Thyroid gland (tissue), 4 donors: ENCODE measurements at regions not wholly inside any gene's neighbourhood (a gene's known extent, or its start where the extent isn't known, plus 50 kb on each side); places are given as distances from the start of the nearest gene placed in this dataset.

ENCODE experiments used
- POLR2A ChIP-seq, 2 donors: fragments of 450-650 bp; IDR thresholded peaks; one replicate each; pipeline ENCODE4 v1.6.1; 2017; ENCODE audit warnings: antibody characterized with exemption in 2 of 2, mild to moderate bottlenecking in 2 of 2, moderate library complexity in 1 of 2
- TF ChIP-seq, protein P1 (sequence below), 6 experiments: fragments of 200-600 bp in 3 of 6; fragments of 450-650 bp in 3 of 6; sonication (generic) in 3 of 6; IDR thresholded peaks; one replicate each; pipeline ENCODE4 v1.5.1; 2016 to 2019; ENCODE audit warnings: antibody characterized with exemption in 6 of 6, mild to moderate bottlenecking in 2 of 6, inconsistent platforms in 1 of 6, moderate library complexity in 1 of 6

DNA sequence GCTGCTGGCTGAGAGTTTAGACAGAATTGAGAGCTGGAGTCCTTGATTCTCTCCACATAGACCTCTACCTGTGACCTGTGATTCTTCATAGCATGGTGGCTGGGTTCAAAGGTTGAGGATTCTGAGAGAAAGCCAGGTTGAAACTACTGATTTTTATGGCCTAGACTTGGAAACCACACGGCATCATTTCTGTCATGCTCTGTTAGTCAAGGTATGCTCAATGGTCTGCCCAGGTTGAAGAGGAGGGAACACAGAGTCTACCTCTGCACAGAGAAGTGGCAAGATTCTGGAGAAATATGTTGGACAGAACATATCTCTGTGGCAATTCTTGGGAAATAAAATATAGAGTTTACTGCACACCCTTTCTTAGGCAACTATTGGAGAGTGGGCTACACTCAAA lies 57.2 kb upstream of the CXorf66 start:
- no peak for TF ChIP-seq POLR2A (IDR thresholded peaks at IDR 0.05)
- TF ChIP-seq, protein P1, sequence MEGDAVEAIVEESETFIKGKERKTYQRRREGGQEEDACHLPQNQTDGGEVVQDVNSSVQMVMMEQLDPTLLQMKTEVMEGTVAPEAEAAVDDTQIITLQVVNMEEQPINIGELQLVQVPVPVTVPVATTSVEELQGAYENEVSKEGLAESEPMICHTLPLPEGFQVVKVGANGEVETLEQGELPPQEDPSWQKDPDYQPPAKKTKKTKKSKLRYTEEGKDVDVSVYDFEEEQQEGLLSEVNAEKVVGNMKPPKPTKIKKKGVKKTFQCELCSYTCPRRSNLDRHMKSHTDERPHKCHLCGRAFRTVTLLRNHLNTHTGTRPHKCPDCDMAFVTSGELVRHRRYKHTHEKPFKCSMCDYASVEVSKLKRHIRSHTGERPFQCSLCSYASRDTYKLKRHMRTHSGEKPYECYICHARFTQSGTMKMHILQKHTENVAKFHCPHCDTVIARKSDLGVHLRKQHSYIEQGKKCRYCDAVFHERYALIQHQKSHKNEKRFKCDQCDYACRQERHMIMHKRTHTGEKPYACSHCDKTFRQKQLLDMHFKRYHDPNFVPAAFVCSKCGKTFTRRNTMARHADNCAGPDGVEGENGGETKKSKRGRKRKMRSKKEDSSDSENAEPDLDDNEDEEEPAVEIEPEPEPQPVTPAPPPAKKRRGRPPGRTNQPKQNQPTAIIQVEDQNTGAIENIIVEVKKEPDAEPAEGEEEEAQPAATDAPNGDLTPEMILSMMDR (IDR thresholded peaks at IDR 0.05) = no peak
